ENCODE measurements at regions not wholly inside any gene's neighbourhood (a gene's known extent, or its start where the extent isn't known, plus 50 kb on each side); places are given as distances from the start of the nearest gene placed in this dataset.

DNA sequence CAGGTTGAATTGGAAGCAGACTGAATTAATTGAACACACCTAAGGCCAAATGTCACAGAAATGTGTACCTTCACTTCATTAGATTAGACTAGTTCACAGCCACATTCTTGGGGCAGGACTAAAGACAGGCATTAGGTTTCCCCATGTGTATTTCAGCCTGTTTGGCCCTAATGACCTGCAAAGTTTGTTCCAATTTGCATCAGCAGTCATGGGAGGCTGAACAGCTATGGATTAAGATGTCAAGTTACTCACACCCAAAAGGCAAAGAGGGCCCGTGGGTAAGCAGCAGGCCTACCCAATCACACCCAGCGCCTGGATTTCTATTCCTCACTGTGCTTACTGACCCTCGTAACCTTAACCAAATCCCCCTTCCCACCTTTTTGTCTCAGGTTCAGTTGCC is 99.6 kb upstream of the RIOK3 start:
- 41% methylated on average over 3 of the region's 3 CpGs for WGBS (ENCODE audit: insufficient coverage, low coverage, missing lambda C conversion rate)
- no peaks in the 10 kb centered on the region for H3K27me3 ChIP-seq (ENCODE audit: control insufficient read depth in 2 of 2, insufficient read depth in 2 of 2, low read length in 2 of 2)
- in situ Hi-C loops (cut with MboI) (no loop called here), intact Hi-C loops (cut with micrococcal nuclease) (no loop called here)
- POLR2A ChIA-PET: no interaction called here
- FAIRE-seq (no peak), ATAC-seq (no peak), DNase-seq (ENCODE audit: extremely low read depth in 1 of 4, low spot score in 3 of 4) (no peak)
- peaks cover 0 to 7% of the 10 kb centered on the region in 2 experiments; a peak in 2 of 5 replicates for H3K4me1 ChIP-seq (replicated peaks in 1 of 2; ENCODE audit: control insufficient read depth in 2 of 2, insufficient read depth in 2 of 2, low read length in 2 of 2)
- no peaks in the 10 kb centered on the region for H3K9me3 ChIP-seq (replicated peaks; ENCODE audit: control insufficient read depth, insufficient read depth, low read depth, low read length)
- H3K4me2 ChIP-seq (ENCODE audit: insufficient read depth, low read length): no peak overlapping the region
- H3K79me2 ChIP-seq (ENCODE audit: control insufficient read depth, insufficient read depth, low read length): no peaks in the 10 kb centered on the region
- H3K9ac ChIP-seq (ENCODE audit: insufficient read depth in 1 of 2, low read depth in 2 of 2, low read length in 2 of 2): no peak overlapping the region
- H3K36me3 ChIP-seq (ENCODE audit: control insufficient read depth, insufficient read depth, low read length): peaks cover 21% of the 10 kb centered on the region; the same call in 2 of the 3 replicates
- BruUV-seq (replicated peaks): no TSS peak
- no peak overlapping the region for H2AFZ ChIP-seq (ENCODE audit: low read depth, low read length)
- CTCF ChIA-PET (ENCODE audit: low intra/inter-chr PET ratio): no interaction called here
- H3K9me1 ChIP-seq (ENCODE audit: control insufficient read depth, insufficient read depth, low read length): no peaks in the 10 kb centered on the region
- H4K20me1 ChIP-seq (replicated peaks; ENCODE audit: control insufficient read depth, insufficient read depth, low read length): no peaks in the 10 kb centered on the region
- no peak overlapping the region for H3K27ac ChIP-seq (ENCODE audit: extremely low read depth, low read depth, low read length)
- H3K4me3 ChIP-seq: no peak overlapping the region
- TF ChIP-seq NCOA6 (IDR thresholded peaks at IDR 0.05): no peak
- no peak for TF ChIP-seq MYC (IDR thresholded peaks at IDR 0.05; ENCODE audit: low read depth, low read length)
- TF ChIP-seq MYC (CRISPR knock-in tag; IDR thresholded peaks at IDR 0.05; ENCODE audit: borderline replicate concordance, low read depth): no peak
- TF ChIP-seq NFE2 (IDR thresholded peaks at IDR 0.05; ENCODE audit: low read depth): no peak
- no peak for TF ChIP-seq ZC3H4 (CRISPR knock-in tag; IDR thresholded peaks at IDR 0.05; ENCODE audit: borderline replicate concordance)
- no peak for TF ChIP-seq GABPB1 (CRISPR knock-in tag; IDR thresholded peaks at IDR 0.05)
- TF ChIP-seq AFF1 (IDR thresholded peaks at IDR 0.05; ENCODE audit: low read depth in 1 of 2, partially characterized antibody in 2 of 2): no peak
- TF ChIP-seq ZNF695 (CRISPR knock-in tag; IDR thresholded peaks at IDR 0.05): no peak
- no peak for TF ChIP-seq ZNF57 (CRISPR knock-in tag; IDR thresholded peaks at IDR 0.05)
- no peak for TF ChIP-seq KLF10 (CRISPR knock-in tag; IDR thresholded peaks at IDR 0.05)
- no peak for TF ChIP-seq E2F5 (CRISPR knock-in tag; IDR thresholded peaks at IDR 0.05)
- TF ChIP-seq, protein P1, sequence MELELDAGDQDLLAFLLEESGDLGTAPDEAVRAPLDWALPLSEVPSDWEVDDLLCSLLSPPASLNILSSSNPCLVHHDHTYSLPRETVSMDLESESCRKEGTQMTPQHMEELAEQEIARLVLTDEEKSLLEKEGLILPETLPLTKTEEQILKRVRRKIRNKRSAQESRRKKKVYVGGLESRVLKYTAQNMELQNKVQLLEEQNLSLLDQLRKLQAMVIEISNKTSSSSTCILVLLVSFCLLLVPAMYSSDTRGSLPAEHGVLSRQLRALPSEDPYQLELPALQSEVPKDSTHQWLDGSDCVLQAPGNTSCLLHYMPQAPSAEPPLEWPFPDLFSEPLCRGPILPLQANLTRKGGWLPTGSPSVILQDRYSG (tag; conservative IDR thresholded peaks at IDR 0.05; ENCODE audit: low read depth): no peak
- no peak for TF ChIP-seq CLOCK (CRISPR knock-in tag; IDR thresholded peaks at IDR 0.05; ENCODE audit: borderline replicate concordance)

Measured in K562 (cell line).